NCI-H1105 treated with DMSO at 0.1 percent for 48 hours (cell line): ENCODE measurements at regions not wholly inside any gene's neighbourhood (a gene's known extent, or its start where the extent isn't known, plus 50 kb on each side); places are given as distances from the start of the nearest gene placed in this dataset.

ENCODE experiments used
- DNase-seq: peaks from one replicate; lab custom pipeline; 2025; lab: John Stamatoyannopoulos, UW

GRCh38 chr6:71527886-71528285 lies 239.3 kb downstream of the OGFRL1 start:
- DNase-seq = no peak

GRCh38 chr6:71529026-71529425 lies 240.4 kb downstream of the OGFRL1 start:
- no peak for DNase-seq

GRCh38 chr6:71529769-71530168 lies 241.2 kb downstream of the OGFRL1 start:
- DNase-seq = peak; percentile 33

- no peak for DNase-seq
Observed at GRCh38 chr6:71531006-71531405, 242.4 kb downstream of the OGFRL1 start.

GRCh38 chr6:71531841-71532240 lies 243.2 kb downstream of the OGFRL1 start:
- no peak for DNase-seq

DNA sequence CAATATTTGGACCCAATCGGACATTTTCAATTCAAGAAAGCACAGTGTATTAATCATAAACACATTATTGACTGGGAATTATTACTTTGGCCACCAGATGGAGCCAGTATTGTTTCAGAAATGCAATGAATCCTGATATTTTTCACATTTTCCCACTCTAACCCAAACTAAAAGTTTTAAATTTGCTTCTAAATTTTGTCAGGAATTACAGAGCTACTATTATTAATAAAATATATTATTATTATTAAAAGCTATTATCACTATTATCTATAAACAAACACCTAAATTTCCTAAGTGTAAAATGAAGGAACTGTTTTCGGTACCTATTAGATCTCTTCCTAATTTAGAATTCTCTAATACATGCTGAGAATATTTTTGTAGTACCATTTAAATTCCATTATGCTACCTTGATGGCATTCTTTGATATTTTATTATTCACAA lies 245.3 kb downstream of the OGFRL1 start:
- peak; percentile 44 for DNase-seq

- no peak for DNase-seq
Observed at GRCh38 chr6:71534921-71535320, 246.3 kb downstream of the OGFRL1 start.

DNA sequence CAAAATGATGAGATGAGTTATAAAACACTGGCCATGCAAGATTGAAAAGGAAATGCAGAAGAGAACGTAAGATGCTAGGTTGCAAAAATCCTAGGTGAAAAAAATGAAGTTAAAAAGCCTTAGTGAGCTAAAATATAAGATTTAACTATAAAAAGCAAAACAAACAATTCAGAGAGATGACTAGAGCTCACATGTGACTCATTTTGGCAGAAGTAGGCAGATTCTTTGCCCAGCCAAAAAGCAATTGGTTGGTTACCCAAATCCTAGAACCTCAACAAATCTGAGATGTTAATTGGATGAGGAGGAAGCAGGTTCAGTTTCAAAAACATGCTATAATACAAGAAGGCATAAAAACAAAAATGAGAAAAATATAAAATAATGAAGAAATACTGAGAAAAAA lies 249.1 kb downstream of the OGFRL1 start:
- DNase-seq = no peak

DNA sequence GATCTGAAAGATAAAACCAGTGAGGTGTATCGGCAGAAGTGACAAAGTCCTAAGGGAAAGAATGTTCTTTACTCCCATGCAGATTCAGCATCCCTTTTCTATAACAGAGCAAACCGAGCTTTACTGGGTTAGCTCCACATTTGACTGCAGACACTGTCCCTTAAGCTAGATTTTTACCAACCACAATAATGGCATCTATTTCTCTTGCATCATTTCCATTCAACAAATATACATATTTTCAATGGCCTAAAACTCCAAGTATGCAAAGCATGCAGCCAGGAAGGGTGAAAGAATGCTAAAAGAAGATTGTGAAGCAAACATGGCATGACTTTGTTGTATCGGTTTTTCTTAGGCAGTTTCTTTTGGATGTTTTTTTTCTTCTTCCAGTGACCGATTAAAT lies 255.4 kb downstream of the OGFRL1 start:
- DNase-seq = no peak

DNA sequence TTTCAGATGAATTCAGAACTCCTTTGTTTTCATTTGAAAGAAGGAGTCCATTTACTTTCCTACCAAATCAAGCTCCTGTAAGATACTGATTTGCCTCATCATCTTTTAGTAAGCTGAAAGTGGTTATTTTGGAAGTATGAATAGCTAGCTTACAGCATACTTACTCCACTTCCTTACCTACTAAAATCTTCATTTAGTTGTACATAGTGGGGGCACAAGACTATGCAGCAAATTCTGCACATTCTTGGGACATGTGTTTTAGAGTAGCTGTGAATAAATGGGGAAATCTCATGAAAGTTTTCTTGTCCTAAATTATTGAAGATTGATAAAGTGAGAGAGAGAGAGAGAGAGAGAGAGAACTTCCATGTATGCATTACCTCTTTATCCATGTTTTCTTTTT lies 256.3 kb downstream of the OGFRL1 start:
- no peak for DNase-seq

DNA sequence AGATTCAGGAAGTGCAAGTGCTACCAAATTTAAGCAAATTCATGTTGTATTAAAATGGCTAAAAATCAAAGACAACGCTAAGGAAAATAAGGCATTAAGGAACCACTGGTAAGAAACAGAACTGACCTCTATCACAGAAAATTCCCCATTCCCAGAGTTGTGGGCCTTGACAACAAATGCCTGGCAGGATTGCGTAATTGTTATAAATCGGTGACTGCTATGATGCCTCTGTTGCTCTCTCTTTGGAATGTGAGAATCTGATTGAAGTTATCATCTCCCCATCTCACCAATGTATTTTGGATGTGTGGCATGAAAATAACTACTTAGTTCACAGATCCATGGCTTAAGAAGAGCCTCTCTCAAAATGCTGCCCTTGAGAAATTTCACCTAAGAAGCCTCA lies 257.3 kb downstream of the OGFRL1 start:
- DNase-seq = no peak

GRCh38 chr6:71551798-71552197 lies 263.2 kb downstream of the OGFRL1 start:
- DNase-seq = no peak

DNA sequence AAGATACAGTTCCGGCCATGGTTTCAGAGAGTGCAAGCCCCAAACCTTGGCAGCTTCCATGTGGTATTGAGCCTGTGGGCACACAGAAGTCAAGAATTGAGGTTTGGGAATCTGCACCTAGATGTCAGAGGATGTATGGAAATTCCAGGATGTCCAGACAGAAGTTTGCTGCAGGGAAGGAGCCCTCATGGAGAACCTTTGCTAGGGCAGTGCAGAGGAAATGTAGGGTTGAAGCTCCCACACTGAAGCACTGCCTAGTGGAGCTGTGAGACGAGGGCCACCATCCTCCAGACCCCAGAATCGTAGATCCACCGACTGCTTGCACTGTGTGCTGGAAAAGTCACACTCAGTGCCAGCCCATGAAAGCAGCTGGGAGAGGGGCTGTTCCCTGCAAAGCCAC lies 267.5 kb downstream of the OGFRL1 start:
- no peak for DNase-seq

DNA sequence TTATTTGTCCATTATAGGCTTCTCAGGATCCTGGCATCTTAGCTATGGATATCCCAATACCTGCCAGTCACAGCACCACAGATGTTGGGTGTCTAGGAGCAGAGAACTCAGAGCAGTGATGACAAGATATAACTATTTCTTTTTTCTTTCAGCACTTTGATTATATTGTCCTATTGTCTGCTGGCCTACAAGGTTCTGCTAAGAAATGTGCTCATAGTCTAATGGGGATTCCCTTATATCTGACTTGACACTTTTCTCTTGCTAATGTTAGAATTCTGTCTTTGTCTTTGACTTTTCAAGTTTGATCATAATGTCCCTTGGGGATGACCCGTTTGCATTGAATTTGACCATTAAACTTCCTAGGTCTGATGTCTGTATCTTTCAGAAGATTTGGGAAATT lies 270.4 kb downstream of the OGFRL1 start:
- no peak for DNase-seq

GRCh38 chr6:71567562-71567961 lies 279.0 kb downstream of the OGFRL1 start:
- no peak for DNase-seq

GRCh38 chr6:71577766-71578165 lies 289.2 kb downstream of the OGFRL1 start:
- no peak for DNase-seq

DNA sequence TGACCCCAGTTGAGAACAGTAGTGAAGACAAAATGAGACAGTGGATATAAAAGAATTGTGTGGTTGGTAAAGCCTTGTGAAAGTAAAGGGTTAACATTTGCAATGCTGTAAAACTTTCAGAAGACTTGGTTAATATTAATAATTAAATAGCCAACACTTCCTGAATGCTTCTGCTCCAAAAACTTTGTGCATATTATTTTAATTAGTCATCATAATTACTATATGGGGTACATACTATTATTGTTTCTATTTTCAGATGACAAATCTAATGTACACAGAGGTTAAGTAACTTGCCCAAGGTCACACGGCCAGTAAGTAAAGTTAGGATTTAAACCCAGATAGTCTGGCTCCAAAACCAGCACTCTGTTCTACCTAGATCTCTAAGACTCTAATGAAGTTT lies 291.3 kb downstream of the OGFRL1 start:
- no peak for DNase-seq

DNA sequence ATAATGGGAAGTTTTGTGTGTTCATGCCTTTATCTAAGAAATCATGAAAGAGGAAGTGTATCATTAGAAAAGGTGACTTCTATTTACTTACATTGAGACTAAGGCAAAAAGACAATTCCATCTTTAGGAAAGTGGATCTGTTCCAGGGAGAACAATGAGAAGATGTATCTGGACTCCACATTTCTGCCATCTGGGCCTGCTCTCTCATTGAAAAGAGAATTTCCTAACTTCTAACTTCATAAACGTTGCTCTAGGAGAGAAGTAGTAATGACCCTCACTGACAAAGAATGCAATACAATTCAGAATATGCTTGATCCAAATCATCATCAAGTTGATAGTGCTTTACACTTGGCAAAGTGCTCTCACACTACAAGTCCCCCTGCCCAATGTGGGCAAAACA lies 294.2 kb downstream of the OGFRL1 start:
- DNase-seq = no peak

DNA sequence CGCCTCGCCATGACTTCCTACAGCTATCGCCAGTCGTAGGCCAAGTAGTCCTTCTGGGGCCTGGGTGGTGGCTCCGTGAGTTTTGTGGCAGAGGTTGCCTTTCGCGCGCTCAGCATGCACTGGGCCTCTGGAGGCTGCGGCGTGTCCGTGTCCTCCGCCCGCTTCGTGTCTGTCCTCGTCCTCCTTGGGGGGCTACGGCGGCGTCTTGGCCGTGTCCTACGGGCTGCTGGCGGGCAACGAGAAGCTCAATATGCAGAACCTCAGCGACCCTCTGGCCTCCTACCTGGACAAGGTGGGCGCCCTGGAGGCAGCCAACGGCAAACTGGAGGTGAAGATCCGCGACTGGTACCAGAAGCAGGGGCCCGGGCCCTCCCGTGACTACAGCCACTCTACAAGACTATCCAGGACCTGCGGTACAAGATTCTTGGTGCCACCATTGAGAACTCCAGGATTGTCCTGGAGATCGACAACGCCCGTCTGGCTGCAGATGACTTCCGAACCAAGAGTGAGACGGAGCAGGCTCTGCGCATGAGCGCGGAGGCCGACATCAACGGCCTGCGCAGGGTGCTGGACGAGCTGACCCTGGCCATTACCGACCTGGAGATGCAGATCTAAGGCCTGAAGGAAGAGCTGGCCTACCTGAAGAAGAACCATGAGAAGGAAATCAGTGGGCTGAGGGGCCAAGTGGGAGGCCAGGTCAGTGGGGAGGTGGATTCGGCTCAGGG lies 296.3 kb downstream of the OGFRL1 start:
- no peak for DNase-seq

DNA sequence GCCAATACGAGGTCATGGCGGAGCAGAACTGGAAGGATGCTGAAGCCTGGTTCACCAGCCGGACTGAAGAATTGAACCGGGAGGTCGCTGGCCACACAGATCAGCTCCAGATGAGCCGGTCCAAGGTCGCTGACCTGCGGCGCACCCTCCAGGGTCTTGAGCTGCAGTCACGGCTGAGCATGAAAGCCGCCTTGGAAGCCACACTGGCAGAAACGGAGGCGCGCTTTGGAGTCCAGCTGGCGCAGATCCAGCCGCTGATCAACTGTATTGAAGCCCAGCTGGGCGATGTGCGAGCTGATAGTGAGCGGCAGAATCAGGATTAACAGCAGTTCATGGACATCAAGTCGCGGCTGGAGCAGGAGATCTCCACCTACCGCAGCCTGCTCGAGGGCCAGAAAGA lies 296.9 kb downstream of the OGFRL1 start:
- no peak for DNase-seq

- DNase-seq = no peak
Observed at GRCh38 chr6:71588490-71588889, 297.9 kb upstream of the RIMS1 start.

GRCh38 chr6:71589254-71589653 lies 297.1 kb upstream of the RIMS1 start:
- DNase-seq = no peak

DNA sequence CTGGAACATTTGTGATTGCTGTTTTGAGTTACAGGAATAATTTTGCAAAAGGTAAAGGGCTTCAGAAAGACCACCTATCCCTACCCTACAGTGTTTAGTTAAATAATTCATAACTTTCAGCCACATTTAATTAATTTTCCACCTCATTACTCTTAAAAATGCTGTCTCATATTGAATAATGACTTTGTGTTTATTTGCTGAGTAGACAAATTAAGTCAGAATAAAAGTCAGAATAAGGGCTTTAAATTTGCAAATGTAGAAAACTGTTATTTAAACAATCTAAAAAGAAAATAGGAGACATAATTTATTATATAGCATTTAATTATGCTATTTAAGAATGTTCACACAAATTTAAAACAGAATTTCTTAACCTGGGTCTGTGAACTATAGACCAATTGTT lies 293.7 kb upstream of the RIMS1 start:
- DNase-seq = no peak

GRCh38 chr6:71599359-71599758 lies 287.0 kb upstream of the RIMS1 start:
- no peak for DNase-seq
